ENCODE measurements at regions not wholly inside any gene's neighbourhood (a gene's known extent, or its start where the extent isn't known, plus 50 kb on each side); places are given as distances from the start of the nearest gene placed in this dataset.

GRCh38 chr22:23411739-23412138, 168.4 kb downstream of the IGLL1 start:
- H2BK12ac ChIP-seq (ENCODE audit: insufficient read length, low read depth, low read length): no peak overlapping the region
- no peaks in the 10 kb centered on the region for H3K23me2 ChIP-seq (ENCODE audit: insufficient read length, low read depth, low read length, poor library complexity, severe bottlenecking)
- no peak overlapping the region for H2BK5ac ChIP-seq (ENCODE audit: insufficient read length, low read length)
- no peaks in the 10 kb centered on the region for H3K4me1 ChIP-seq (ENCODE audit: insufficient read depth, low read length)
- no peaks in the 10 kb centered on the region for H4K20me1 ChIP-seq (ENCODE audit: control insufficient read depth, insufficient read depth, insufficient read length)
- H2AK5ac ChIP-seq (ENCODE audit: insufficient read length, low read length): no peak overlapping the region
- Mint-ChIP-seq H3K27me3 (ENCODE audit: low read depth) (peaks cover 80% of the 10 kb centered on the region), H3K4me3 (no peak overlapping the region), H3K27ac (no peak overlapping the region), H3K36me3 (ENCODE audit: insufficient read depth in 1 of 3, low read depth in 3 of 3) (no peaks in the 10 kb centered on the region), H3K4me1 (peaks cover 5 to 18% of the 10 kb centered on the region in 2 experiments), H3K9me3 (no peaks in the 10 kb centered on the region)
- H3K27me3 ChIP-seq (ENCODE audit: insufficient read depth, low read length): no peaks in the 10 kb centered on the region
- H2BK15ac ChIP-seq (ENCODE audit: low read depth, low read length): no peak overlapping the region
- H3K14ac ChIP-seq (ENCODE audit: insufficient read depth, low read length): no peak overlapping the region
- H4K5ac ChIP-seq (ENCODE audit: insufficient read length, low read depth, low read length): no peak overlapping the region
- no peak overlapping the region for H3K56ac ChIP-seq (ENCODE audit: insufficient read length, low read depth, low read length)
- H2BK20ac ChIP-seq (ENCODE audit: low read depth, low read length, poor library complexity, severe bottlenecking): no peak overlapping the region
- H4K8ac ChIP-seq (replicated peaks; ENCODE audit: insufficient read length, low read depth, low read length): no peak overlapping the region
- no peak overlapping the region for H3K27ac ChIP-seq (ENCODE audit: insufficient read length, low read depth, low read length)
- no peaks in the 10 kb centered on the region for H3K79me1 ChIP-seq (ENCODE audit: insufficient read depth, low read depth, low read length, poor library complexity, severe bottlenecking)
- H4K91ac ChIP-seq (ENCODE audit: insufficient read length, low read depth, low read length): no peak overlapping the region
- no peaks in the 10 kb centered on the region for H3K79me2 ChIP-seq (ENCODE audit: insufficient read depth, low read length)
- no peak overlapping the region for H3K9ac ChIP-seq (ENCODE audit: extremely low read depth, insufficient read length, low read length)
- no peak for TF ChIP-seq CTCF (conservative IDR thresholded peaks at IDR 0.05)
- no peak overlapping the region for H3K18ac ChIP-seq (ENCODE audit: insufficient read length, low read depth, low read length)
- no peak overlapping the region for H3K4me2 ChIP-seq (ENCODE audit: insufficient read depth, insufficient read length, low read length)
- H3K23ac ChIP-seq (ENCODE audit: insufficient read length, low read depth, low read length): no peak overlapping the region
- H3K4ac ChIP-seq (ENCODE audit: low read depth, low read length): no peak overlapping the region
- H3K9me3 ChIP-seq (ENCODE audit: control insufficient read depth, low read depth, low read length): no peaks in the 10 kb centered on the region
- H2BK120ac ChIP-seq (ENCODE audit: low read depth, low read length, poor library complexity, severe bottlenecking): no peak overlapping the region
- no peak overlapping the region for H2AFZ ChIP-seq (ENCODE audit: low read length)
- H3T11ph ChIP-seq (ENCODE audit: low read length): no peak overlapping the region
- no peak for DNase-seq

Measured in H9 (cell line).